Right ventricle myocardium superior (tissue), 1 donor: ENCODE measurements at regions not wholly inside any gene's neighbourhood (a gene's known extent, or its start where the extent isn't known, plus 50 kb on each side); places are given as distances from the start of the nearest gene placed in this dataset.
"Not testable (repeated sequence)": the region's sequence is repeated elsewhere in the genome, so short reads cannot be mapped to it uniquely, and the experiment has no call there.

Experiments
- ATAC-seq: fragments of 200-7000 bp; cut with Tn5 transposase; one replicate; pipeline ENCODE4 v1.9.1; 2020; ENCODE audit warnings: mild to moderate bottlenecking; ENCODE audit not compliant: poor library complexity
- DNase-seq: peaks from one replicate; pipeline ENCODE4 v3.0.0-alpha.2; 2020
- intact Hi-C: fragments of 100-400 bp; cut with DNase I; formaldehyde crosslinking; loops from one replicate; pipeline ENCODE4 v1.11.2; 2022
- donor health status: DM: no; HTN: yes; CAD: no; lungs with severe emphysema.

DNA sequence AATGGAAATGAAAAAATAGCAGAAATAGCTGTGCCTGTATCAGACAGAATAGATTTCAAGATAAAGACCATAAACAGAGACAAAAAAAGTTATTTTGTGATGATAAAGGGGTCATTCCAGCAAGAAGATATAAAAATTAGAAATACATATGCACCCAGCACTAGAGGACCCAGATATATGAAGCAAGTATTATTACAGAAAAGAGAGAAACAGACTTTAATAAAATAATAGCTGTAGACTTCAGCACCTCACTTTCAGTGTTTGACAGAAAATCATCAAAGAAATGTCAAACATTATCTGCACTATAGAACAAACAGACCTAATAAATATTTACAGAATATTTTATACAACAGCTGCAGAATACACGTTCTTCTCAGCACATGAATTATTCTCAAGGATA, 783.7 kb downstream of the PLOD2 start:
- intact Hi-C loops, result no loop called here
- DNase-seq (no peak), ATAC-seq (no peak)

- intact Hi-C loops, result no loop called here
- no peak for ATAC-seq
- no peak for DNase-seq
These were observed 777.6 kb downstream of the PLOD2 start for GRCh38 chr3:145383416-145383815.

DNA sequence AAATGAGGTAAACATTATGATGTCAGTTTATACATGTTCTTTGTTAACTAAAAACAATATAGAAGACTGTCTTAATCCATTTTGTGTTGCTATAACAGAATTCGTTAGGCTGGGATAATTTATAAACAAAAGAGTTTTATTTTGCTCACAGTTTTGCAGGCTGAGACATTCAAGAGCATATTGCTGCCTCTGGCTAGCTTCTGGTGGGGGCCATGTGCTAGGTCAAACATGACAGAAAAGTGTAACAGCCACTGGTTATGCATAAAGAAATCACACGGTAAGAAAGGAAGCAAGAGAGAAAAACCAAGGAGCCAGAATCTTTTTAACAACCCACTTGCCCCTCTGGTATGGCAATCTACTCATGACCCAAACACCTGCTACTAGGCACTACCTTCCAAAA, 776.7 kb downstream of the PLOD2 start:
- intact Hi-C loops, result no loop called here
- DNase-seq (no peak), ATAC-seq (no peak)

DNA sequence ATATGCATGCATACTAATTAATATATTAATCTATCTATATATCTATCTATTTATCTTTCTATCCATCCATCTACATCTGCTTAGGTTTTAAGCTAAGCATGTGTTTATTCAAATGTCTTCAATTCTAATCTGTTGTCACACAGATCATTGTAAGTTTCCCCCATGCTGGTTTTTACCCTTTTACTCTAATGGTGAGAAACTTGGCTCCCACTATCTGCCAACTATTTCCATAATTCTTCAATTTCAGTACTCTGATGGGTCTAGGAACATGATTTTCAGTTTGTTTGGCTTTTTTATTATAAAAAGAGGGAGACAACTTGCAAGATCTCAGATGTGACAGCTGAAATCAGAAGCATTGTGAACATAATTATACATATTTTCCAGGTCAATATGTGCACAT, 773.8 kb downstream of the PLOD2 start:
- intact Hi-C loops, result no loop called here
- ATAC-seq (no peak), DNase-seq (no peak)

- no peak for ATAC-seq
- intact Hi-C loops, result no loop called here
These were observed 765.6 kb downstream of the PLOD2 start for GRCh38 chr3:145395421-145395820.

GRCh38 chr3:145411605-145412004, 749.4 kb downstream of the PLOD2 start:
- DNase-seq, result no peak
- intact Hi-C loops, result no loop called here
- no peak for ATAC-seq

More at GRCh38 chr3:145395421-145395820, 765.6 kb downstream of the PLOD2 start:
- DNase-seq, result no peak

GRCh38 chr3:145417678-145418077, 743.3 kb downstream of the PLOD2 start:
- ATAC-seq (no peak), DNase-seq (no peak)
- intact Hi-C loops, result no loop called here

DNA sequence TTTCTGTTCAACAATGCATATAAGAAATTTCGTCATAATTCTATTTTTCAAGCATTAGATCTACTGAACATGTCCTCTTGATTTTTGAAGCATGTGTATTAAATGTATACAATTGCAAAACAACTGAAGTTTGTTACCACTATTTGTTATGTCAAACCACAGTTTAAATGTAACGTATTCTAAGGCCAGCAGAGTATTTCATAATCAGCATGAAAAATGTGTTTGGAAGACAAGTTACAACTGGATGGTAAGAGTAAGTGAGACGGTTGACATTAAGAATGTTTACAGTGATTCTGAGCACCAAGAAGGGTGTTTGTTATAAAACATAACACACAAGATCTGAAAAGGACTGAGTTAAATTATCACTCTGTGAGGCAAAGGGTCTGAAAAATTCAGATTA, 738.4 kb downstream of the PLOD2 start:
- no peak for ATAC-seq
- no peak for DNase-seq
- intact Hi-C loops, result no loop called here

- no peak for DNase-seq
- intact Hi-C loops, result no loop called here
- ATAC-seq, result no peak
These were observed 733.6 kb downstream of the PLOD2 start for GRCh38 chr3:145427355-145427754.

- no peak for ATAC-seq
- no peak for DNase-seq
- intact Hi-C loops, result no loop called here
These were observed 731.4 kb downstream of the PLOD2 start for GRCh38 chr3:145429546-145429945.

- intact Hi-C loops, result no loop called here
- ATAC-seq, result no peak
- no peak for DNase-seq
These were observed 712.5 kb downstream of the PLOD2 start for GRCh38 chr3:145448436-145448835.

DNA sequence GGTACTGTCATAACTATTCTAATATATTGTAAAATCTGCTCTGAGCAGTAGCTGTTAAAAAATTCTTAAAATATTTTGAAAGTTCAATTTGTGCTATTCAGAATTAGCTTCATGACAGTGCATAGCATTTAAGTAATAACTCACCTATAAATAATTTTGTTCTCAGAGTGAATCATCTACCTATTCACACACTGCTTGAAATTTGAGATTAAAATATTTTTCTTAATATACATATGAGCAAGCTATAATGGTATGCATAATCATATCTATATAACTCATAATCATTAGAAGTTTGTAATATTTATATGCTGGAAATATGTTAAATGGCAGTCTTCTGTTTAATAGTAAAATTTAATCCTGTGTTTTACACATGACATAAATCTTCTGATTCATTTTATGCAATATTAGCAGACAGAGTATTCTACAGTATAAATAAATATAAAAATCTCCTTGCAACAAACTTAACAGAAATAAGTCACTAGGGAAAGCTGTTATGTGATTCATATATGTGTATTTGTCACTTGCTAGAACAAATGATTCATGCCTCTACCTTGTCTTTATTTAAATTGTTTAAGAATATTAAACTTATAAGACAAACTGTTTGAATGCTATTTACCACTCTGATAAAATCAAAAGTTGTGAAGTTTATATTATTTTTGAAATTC, 710.8 kb downstream of the PLOD2 start:
- no peak for ATAC-seq
- intact Hi-C loops, result no loop called here

DNA sequence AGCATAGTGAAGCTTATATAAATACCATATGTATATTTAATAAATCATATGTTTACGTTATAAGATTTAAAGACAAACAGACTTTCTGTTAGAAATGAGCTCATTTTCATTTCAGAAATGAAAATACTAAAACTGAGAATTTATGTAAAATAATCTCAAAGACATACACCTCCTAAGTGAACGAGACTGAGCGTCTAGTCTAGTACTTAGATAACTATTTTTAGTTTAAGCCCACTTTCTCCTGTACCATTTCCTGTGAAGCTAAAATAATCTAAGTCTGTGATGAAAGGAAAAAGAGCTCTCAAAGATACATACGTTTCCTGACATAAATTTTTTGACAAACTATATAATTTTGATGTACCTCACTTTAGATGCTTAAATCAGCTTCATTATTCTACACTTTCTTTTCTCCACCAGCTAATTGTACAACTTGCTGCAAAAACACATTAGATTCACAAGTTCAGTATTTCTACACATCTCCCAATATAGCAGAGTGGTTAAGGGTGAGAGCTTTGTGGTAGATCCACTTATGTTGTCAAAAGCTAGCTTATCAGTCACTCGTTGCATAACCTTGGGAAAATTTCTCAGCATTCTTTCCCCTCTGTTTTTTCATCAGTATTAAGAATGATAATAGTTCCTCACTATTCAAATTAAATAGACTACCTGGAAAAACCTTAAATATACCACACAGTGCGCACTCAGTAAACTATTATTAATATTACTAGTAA, 703.0 kb downstream of the PLOD2 start:
- ATAC-seq (no peak), DNase-seq (no peak)

More for the DNA sequence above, 710.8 kb downstream of the PLOD2 start:
- DNase-seq, result no peak

GRCh38 chr3:145459681-145460080, 701.3 kb downstream of the PLOD2 start:
- DNase-seq, intact Hi-C loops, ATAC-seq: not testable (repeated sequence)

More for the DNA sequence above, 703.0 kb downstream of the PLOD2 start:
- intact Hi-C loops, result no loop called here

DNA sequence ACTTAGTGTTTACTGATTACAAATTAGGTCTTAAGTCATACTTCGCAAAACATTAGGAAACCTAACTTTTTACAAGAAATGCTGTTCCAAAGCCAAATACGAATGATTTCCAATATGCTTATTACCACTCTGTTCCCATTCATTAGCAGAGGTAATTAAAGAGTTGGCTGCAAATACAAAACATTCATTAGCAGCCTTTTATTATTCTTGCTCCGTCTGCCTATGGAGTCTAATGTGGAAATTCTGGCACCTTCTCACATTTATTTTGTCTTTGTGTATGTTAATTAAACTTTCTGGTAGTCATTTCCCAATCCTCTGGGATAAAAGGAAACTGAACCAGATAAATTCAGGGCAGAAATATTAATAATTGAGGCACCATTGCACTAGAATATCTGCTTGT, 689.0 kb downstream of the PLOD2 start:
- intact Hi-C loops, result no loop called here
- ATAC-seq (no peak), DNase-seq (no peak)

GRCh38 chr3:145482735-145483134, 678.2 kb downstream of the PLOD2 start:
- intact Hi-C loops, ATAC-seq, DNase-seq: not testable (repeated sequence)

GRCh38 chr3:145483992-145484391, 677.0 kb downstream of the PLOD2 start:
- intact Hi-C loops, result no loop called here
- no peak for ATAC-seq
- no peak for DNase-seq

DNA sequence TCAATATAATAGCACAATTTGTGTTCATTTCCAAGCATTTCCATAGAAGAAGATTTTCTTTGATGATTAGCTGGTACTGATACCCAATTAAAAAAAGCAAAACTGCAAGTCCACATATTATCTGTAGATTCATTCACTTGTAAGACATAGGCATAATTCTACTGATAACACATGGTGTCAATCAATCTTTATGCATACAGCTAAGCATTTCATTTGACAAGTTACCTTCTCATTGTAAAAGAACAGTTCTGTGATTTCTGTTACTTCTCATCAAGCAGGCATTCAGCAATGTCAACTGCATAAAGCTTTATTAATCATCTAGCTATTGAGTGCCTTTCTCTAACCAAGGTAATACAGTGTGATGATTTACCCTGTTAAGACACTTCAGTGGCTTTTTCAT, 672.0 kb downstream of the PLOD2 start:
- intact Hi-C loops, result no loop called here
- no peak for DNase-seq

DNA sequence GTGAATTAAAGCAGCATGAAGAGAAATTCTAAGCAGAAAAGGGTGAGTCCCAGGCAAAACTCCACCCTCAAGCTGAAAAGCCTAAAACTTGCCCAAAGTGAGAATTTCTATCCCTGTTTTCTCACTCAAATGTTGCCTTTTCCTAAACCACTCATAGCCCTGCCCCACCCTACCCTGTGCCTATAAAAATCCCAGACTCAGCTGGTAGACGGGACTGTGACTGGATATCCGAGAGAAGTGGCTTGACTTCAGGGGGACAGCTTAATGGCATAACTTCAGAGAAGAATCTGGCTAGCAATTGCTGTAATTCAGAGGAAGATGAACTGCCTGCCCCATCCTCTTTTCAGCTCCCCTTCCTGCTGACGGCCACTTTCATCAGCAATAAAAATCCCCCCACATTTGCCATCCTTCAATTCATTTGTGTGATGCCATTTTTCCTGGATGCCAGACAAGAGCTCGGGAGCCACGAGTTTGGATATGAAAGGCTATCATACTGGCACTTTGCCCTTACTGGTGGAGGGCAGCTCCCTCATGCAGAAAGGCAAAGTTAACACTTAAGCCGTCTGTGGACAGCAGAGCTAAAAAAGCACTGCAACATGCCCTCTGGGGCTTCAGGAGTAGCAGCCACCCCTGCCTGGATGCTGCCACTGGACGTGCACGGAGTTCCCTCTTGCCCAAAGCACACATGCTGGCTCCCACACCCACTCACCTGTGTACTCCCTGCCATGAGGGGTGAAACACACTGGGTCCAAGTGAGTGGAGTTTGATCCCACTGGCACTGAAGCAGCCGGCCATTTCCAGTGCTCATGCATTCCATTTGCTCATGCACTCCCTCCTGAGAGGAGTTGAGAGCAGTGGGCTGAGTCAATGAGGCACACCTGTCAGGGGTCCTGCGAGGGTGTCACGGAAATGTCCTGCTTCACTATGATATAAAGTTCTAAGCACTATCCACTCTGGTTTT, 670.6 kb downstream of the PLOD2 start:
- ATAC-seq (peak; percentile 62), DNase-seq (no peak)
- intact Hi-C loops, result no loop called here

More for the DNA sequence above, 672.0 kb downstream of the PLOD2 start:
- no peak for ATAC-seq
